KMS-11 (cell line): ENCODE measurements at regions not wholly inside any gene's neighbourhood (a gene's known extent, or its start where the extent isn't known, plus 50 kb on each side); places are given as distances from the start of the nearest gene placed in this dataset.

Source experiments
- H2AFZ ChIP-seq: fragments of 200-600 bp; sonication (generic); 2 replicates; pipeline ENCODE4 v1.6.1; 2016; ENCODE audit warnings: antibody characterized with exemption, mixed run types, low read depth
- H3K27ac ChIP-seq: fragments of 200-600 bp; sonication (generic); 2 replicates; pipeline ENCODE4 v1.6.1; 2016; ENCODE audit warnings: mild to moderate bottlenecking, mixed run types
- H3K27me3 ChIP-seq: fragments of 200-600 bp; sonication (generic); 2 replicates; pipeline ENCODE4 v1.6.1; 2017; ENCODE audit warnings: mild to moderate bottlenecking, low read depth, mixed run types, moderate library complexity; ENCODE audit not compliant: insufficient read depth
- H3K36me3 ChIP-seq: fragments of 200-600 bp; sonication (generic); 2 replicates; pipeline ENCODE4 v1.6.1; 2017; ENCODE audit warnings: mild to moderate bottlenecking, mixed run types; ENCODE audit not compliant: insufficient read depth
- H3K4me1 ChIP-seq: fragments of 200-600 bp; sonication (generic); 2 replicates; pipeline ENCODE4 v1.6.1; 2016; ENCODE audit warnings: mild to moderate bottlenecking, low read depth, mixed run types; ENCODE audit not compliant: poor library complexity, severe bottlenecking
- H3K4me2 ChIP-seq: fragments of 200-600 bp; sonication (generic); 2 replicates; pipeline ENCODE4 v1.7.0; 2016; ENCODE audit warnings: mild to moderate bottlenecking, mixed run types
- H3K4me3 ChIP-seq: fragments of 200-600 bp; sonication (generic); IDR thresholded peaks from 2 replicates; pipeline ENCODE4 v1.6.1; 2017; ENCODE audit warnings: low read depth, low read length, mixed read lengths; ENCODE audit not compliant: insufficient read depth
- H3K79me2 ChIP-seq: fragments of 200-600 bp; sonication (generic); 2 replicates; pipeline ENCODE4 v1.6.1; 2016; ENCODE audit warnings: low read depth, mixed run types; ENCODE audit not compliant: insufficient read depth
- H3K9ac ChIP-seq: fragments of 200-600 bp; sonication (generic); 2 replicates; pipeline ENCODE4 v1.6.1; 2016; ENCODE audit warnings: mild to moderate bottlenecking, mixed run types
- H4K20me1 ChIP-seq: fragments of 200-600 bp; sonication (generic); 2 replicates; pipeline ENCODE4 v1.6.1; 2016; ENCODE audit warnings: mild to moderate bottlenecking, mixed run types; ENCODE audit not compliant: insufficient read depth
- TF ChIP-seq, protein P1 (sequence below): fragments of 200-600 bp; sonication (generic); conservative IDR thresholded peaks from 2 replicates; pipeline ENCODE4 v1.6.1; 2017; ENCODE audit warnings: low read depth, mild to moderate bottlenecking, antibody characterized with exemption, low read length, moderate library complexity, mixed read lengths

DNA sequence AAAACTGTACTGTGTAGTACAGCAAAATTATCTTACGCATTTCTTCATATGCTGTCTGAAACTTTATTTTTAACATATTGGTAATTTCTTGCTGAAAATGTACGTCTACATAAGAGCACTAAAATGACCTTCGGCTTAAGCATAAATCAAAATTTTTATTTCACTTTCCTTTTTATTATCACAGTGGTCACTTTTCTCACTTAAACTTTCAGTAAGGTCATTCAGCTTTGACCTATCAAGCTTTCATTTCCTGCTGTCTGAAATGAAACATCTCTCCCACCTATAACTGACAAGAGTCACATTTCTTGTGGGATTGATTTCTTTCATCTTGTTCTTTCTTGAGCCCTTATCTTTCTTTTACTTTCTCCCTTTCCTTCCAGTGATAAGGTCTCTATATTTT lies 2212.7 kb upstream of the PCDH20 start:
- Histone ChIP-seq H3K4me2 (no peak overlapping the region), H3K4me3 (no peak overlapping the region), H3K4me1 (no peaks in the 10 kb centered on the region), H3K79me2 (no peaks in the 10 kb centered on the region), H3K27ac (no peak overlapping the region), H3K27me3 (no peaks in the 10 kb centered on the region), H3K9ac (no peak overlapping the region), H2AFZ (no peak overlapping the region), H3K36me3 (no peaks in the 10 kb centered on the region), H4K20me1 (no peaks in the 10 kb centered on the region)
- TF ChIP-seq, protein P1, sequence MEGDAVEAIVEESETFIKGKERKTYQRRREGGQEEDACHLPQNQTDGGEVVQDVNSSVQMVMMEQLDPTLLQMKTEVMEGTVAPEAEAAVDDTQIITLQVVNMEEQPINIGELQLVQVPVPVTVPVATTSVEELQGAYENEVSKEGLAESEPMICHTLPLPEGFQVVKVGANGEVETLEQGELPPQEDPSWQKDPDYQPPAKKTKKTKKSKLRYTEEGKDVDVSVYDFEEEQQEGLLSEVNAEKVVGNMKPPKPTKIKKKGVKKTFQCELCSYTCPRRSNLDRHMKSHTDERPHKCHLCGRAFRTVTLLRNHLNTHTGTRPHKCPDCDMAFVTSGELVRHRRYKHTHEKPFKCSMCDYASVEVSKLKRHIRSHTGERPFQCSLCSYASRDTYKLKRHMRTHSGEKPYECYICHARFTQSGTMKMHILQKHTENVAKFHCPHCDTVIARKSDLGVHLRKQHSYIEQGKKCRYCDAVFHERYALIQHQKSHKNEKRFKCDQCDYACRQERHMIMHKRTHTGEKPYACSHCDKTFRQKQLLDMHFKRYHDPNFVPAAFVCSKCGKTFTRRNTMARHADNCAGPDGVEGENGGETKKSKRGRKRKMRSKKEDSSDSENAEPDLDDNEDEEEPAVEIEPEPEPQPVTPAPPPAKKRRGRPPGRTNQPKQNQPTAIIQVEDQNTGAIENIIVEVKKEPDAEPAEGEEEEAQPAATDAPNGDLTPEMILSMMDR, result no peak

DNA sequence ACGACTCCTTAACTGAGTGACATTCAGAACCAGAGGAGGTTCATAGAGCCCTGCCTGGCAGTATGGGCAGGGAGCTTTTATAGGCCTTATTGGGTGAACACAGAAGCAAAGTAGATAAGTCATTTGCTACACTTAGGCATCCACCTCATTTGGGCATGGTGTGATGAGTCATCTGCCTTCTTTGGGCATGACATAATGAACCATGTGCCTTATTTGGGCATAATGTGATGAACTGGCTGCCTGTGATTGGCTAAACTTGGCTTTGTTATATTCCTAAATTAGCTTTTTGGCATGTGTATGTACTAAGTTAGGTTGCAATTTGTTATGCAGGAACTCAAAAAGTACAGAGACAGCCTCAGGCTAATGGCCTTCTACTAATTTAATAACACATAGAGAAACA lies 2210.2 kb upstream of the PCDH20 start:
- H3K9ac ChIP-seq, result no peak overlapping the region
- TF ChIP-seq, protein P1, result no peak
- H3K79me2 ChIP-seq, result no peaks in the 10 kb centered on the region
- no peaks in the 10 kb centered on the region for H3K27me3 ChIP-seq
- H4K20me1 ChIP-seq, result no peaks in the 10 kb centered on the region
- no peak overlapping the region for H2AFZ ChIP-seq
- no peak overlapping the region for H3K4me3 ChIP-seq
- no peak overlapping the region for H3K4me2 ChIP-seq
- no peaks in the 10 kb centered on the region for H3K36me3 ChIP-seq
- no peak overlapping the region for H3K27ac ChIP-seq
- no peaks in the 10 kb centered on the region for H3K4me1 ChIP-seq

DNA sequence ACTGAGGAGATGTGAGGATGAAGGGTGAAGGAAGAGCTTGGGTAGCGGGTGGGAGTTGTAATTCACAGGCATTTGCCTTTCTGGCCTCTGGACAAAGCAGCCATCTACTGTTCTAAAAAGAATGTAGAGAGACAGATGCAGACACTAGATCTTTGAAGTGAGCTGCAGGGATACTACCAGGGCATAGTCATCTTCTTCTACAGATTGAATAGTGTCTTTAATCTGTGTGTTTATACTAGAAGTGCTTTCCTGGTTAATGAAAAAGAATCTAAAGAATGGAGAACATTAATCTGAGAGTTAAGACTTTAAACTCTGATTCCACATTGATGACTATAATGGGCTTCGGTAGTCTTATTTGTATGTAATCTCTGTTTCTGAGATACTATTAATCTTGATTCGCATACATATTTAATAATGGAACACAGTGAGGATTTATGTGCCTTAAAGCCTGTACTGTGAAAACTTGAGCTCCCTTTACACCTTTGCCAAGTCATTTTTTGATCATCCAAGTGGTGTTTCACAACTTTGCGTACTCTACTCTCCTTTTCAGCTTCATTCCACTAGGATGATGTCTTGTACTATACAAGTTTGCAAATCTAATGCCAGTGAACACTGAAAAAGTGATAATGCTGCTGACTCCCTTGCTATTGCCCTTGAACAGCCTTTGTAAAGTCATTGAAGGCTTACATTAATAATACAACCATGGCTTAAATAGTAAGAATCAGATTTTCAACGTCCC lies 2199.4 kb upstream of the PCDH20 start:
- H4K20me1 ChIP-seq, result no peaks in the 10 kb centered on the region
- no peak overlapping the region for H3K9ac ChIP-seq
- H3K27ac ChIP-seq, result no peak overlapping the region
- H3K4me2 ChIP-seq, result no peak overlapping the region
- no peaks in the 10 kb centered on the region for H3K36me3 ChIP-seq
- H3K79me2 ChIP-seq, result no peaks in the 10 kb centered on the region
- TF ChIP-seq, protein P1, result no peak
- H3K4me1 ChIP-seq, result no peaks in the 10 kb centered on the region
- H3K27me3 ChIP-seq, result no peaks in the 10 kb centered on the region
- no peak overlapping the region for H2AFZ ChIP-seq
- no peak overlapping the region for H3K4me3 ChIP-seq

- no peaks in the 10 kb centered on the region for H3K79me2 ChIP-seq
- TF ChIP-seq, protein P1, result no peak
- no peak overlapping the region for H3K4me2 ChIP-seq
- no peaks in the 10 kb centered on the region for H3K4me1 ChIP-seq
- H3K27me3 ChIP-seq, result no peaks in the 10 kb centered on the region
- H4K20me1 ChIP-seq, result no peaks in the 10 kb centered on the region
- H3K27ac ChIP-seq, result no peak overlapping the region
- no peak overlapping the region for H3K4me3 ChIP-seq
- no peak overlapping the region for H3K9ac ChIP-seq
- H2AFZ ChIP-seq, result no peak overlapping the region
- H3K36me3 ChIP-seq, result no peaks in the 10 kb centered on the region
These were observed 2191.5 kb upstream of the PCDH20 start for GRCh38 chr13:63607153-63607552.
